Head of caudate nucleus (tissue), 42 donors: ENCODE measurements at regions not wholly inside any gene's neighbourhood (a gene's known extent, or its start where the extent isn't known, plus 50 kb on each side); places are given as distances from the start of the nearest gene placed in this dataset.

ENCODE experiments used
- DNase-seq, 42 donors: peaks; one replicate each; pipeline versions ENCODE4 v3.0.0 to v3.0.0-alpha.2; 2020 to 2021; ENCODE audit warnings: mixed read lengths in 7 of 42
- intact Hi-C: fragments of 100-400 bp; cut with DNase I; formaldehyde crosslinking; loops from one replicate; pipeline ENCODE4 v1.15.0; 2022

DNA sequence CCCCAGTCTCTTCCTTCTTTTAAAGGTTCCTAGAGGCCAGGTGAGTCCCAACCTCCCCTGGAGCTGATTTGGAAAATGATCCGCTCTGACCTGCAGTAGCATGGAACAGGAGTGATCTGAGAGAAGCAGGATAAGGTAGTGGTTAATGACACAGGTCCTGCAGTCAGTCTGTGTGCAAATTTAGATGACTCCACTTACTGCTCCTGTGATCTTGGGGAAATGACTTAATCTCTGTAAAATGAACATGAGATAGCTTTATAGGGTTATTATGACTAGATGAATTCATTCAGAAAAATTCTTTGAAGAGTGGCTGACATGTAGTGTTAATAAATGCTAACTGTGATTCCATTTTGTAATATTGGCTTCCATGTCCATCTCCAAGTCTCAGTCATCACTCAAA, 374.9 kb upstream of the CAMK1G start:
- intact Hi-C loops: no loop called here
- no peak for DNase-seq

DNA sequence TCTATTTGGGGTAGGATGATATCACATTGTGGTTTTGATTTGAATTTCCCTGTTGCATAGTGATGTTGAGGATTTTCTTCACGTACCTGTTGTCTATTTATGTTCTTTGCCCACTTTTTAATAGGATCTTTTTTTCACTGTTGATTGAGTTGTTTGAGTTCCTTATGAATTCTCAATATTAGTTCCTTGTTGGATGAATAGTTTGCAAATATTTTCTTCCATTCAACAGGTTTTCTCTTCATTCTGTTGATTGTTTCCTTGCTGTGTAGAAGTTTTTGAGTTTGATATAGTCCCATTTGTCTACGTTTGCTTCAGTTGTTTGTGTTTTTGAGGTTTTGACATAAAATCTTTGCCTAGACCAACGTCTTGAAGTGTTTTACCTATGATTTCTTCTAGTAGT, 369.5 kb upstream of the CAMK1G start:
- intact Hi-C loops: no loop called here

DNA sequence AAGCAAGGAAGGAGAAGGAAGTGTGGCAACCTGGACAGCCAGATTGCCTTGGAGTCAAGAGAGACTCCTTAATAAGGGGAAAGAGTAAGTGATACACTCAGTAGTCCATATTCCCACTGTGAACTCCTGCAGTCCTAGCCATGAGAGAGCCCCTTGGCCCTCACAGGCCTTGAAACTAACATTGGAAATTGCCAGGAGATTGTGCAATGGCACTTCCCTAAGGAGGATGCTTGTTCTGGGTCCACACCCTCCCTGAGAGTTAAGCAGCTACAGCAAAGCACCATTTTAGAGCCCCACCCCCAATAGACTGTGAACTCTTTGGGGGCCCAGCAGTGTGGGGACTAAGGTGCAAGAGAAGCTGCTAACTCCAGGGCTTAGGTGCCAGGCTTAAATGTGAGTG, 367.7 kb upstream of the CAMK1G start:
- intact Hi-C loops: no loop called here
- DNase-seq: no peak

More for the DNA sequence above, 369.5 kb upstream of the CAMK1G start:
- no peak for DNase-seq

DNA sequence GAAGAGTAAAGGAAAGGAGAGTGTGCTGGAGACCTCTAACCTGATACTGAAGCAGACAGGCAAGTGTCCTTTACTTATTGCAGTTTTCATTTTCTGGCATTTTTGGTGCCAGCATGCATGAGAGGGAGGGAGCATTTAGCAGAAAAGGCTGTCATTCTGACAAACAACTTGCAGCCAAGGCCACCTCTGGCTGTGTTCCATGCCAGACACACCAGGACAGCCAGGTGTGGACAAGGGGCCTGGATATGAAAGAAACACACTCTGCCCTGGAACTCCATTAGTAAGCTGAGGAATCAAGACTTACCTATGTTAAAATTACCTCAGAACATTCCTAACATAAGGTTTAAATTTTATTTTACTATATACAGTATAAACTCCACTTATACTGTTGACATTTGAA, 365.4 kb upstream of the CAMK1G start:
- DNase-seq: no peak
- intact Hi-C loops: no loop called here

DNA sequence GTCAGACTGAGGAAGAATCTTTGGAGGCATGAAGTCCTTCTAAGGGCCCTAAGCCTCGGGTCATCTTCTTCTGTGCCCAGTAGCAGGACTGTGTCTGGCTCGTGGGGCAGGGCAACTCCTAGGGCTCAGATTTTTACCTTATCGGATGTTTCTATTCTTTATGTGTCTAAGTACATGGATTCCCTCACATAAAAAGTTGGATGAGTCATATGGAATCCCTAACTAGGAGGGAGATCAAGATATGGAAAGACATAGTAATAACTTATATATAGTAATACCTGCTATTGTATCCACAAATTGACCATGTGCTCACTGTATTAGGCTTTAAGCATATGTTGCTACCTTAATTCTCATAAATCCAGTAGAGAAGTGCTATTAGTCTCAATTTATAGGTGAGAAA, 364.5 kb upstream of the CAMK1G start:
- no peak for DNase-seq
- intact Hi-C loops: no loop called here

DNA sequence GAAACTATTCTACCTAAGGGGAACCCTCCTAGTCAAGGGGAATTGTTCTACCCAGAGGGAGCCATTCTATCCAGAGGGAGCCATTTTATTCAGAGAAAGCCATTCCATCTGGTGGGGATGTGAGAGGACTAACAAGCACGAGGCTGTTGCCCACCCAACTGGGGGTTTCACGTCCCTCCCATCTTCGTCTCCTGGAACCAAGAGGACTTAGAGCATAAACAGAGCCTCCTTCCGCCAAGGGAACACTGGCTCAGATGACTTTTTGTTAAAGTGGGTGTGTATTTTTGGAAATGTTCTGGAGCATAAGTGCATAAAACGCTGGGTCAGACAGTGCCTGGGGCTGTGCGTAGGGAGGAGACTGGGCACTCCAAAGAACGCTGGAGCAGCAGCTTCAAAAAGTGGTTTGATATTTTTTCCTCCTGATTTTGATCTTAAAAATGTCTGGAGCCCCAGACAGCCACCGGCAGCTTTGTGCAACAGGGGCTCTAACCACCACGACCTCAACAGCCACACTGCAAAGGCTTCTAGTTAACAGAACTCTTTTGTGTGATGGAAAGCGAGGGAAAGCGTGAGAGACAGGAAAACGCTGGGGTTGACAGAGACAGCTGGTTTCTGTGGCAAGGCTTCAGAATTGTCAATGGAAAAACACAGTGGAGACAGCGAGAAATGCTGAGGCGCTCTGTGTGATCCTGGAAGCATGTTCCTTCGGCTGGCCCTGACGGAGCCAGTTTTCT, 363.6 kb upstream of the CAMK1G start:
- intact Hi-C loops: no loop called here
- peak in 20 of 42 donors; percentile 11 to 48 (median 26) for DNase-seq

DNA sequence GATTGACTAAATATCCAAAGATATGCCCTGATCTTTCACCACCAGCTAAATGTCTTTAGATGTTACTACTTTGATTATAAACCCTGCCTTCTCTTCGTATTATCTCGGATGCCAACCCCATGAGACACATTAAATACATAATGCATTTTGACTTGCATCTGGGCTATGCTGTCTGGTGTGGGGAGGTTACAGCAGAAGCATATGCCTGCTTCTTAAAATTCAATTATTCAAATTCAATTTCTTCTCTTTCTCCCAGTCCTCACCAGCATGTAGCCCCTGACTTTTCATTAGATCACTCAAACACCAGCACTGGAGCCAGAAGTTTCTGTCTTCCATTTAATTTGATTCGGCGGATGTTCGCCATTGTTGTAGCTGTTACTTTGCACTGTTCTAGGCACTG, 360.7 kb upstream of the CAMK1G start:
- no peak for DNase-seq
- intact Hi-C loops: no loop called here

DNA sequence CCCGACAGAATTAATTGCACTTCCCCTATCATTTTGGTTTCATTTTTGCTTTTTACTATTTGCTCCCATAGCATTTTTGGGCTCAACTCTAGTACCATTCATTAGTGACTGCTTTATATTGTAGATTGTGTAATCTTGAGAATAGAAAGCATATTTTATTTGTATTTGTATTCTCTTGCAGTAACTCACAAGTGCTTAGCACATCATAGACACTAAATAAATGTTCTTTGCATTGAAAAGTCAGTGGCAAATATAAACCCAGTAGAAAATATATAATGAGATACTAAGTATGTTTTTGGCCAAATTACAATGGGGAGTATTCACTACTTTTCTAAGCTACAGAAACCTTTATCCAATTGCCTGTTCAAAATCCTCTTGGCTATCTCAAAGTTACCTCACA, 359.7 kb upstream of the CAMK1G start:
- intact Hi-C loops: no loop called here
- no peak for DNase-seq

DNA sequence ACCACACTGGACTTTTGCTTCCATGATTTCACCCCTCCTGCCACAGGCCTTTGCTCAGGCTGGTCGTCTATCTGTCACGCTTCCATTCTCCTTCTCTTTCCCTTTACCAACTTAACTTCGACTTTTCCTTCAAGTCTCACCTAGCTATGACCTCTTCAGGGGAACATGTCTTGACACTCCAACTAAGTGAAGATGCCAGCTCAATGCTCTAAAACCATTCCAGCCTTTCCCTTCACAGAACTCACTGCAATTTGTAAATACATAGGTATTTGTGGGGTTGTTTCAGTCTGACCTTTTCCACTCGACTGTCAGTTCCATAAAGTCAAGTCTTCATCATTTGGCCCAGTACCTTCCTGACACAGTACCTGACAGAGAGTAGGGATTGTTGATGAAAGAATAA, 358.6 kb upstream of the CAMK1G start:
- no peak for DNase-seq
- intact Hi-C loops: no loop called here

DNA sequence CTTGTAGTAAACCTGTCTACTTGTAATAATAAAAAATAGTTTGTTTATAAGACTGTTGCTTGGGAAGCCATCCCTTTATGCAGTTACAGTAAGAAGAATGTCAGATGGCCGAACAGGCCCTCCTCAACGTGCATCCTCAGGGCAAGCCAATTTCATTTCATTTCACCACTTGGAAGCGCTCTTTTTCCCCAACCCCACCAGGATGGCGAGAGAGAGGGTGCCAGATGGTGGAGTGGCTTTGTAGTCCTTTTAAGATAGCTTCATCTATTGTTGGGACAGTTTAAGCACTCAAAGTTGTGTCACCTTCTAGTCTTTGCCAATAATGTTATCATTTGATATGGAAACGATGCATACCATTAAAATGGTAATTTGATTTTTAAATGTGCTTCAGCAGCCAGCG, 356.3 kb upstream of the CAMK1G start:
- no peak for DNase-seq
- intact Hi-C loops: no loop called here

DNA sequence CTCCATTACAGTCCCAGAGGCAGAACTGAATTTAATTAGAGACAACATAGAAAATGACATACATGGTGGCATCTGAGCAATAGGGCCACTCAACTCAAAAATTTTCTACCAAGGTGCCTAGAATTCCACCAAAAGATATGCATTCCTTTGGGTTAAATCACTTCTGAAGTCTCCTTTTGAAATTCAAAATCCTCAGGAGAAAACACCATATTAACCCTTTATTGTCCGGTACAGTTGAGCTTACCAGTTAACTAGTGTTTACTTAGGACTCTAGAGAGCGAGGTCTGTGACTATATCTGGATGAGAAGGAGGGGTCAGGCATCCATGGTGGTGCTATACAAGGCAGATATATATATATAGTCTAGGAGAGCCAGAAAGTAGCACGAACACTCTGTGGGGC, 355.6 kb upstream of the CAMK1G start:
- no peak for DNase-seq
- intact Hi-C loops: no loop called here

DNA sequence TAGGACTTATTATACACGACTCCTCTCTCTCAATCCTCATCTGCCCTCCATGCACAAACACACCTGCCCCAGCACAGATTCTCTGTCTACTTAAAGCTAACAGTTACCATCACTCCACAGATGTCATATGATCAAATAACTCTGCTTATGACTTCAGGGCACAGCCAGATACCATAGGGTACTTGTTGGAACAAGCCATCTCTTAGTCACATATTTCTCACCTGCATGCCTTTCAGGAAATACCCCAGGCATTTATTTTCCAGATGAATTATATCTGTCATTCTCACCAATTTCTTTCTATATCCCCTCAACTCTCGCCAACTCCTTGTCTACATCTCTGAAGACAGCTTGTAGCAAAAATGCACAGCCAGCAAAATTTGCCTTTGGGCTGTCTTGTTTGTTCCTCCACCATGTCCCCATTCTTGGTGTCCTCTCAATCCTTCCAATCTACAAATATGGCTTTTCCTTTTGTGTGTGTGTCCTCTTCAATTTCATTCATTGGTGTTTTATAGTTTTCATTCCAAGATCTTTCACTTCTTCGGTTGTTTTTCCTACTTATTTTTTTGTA, 353.9 kb upstream of the CAMK1G start:
- DNase-seq: no peak
- intact Hi-C loops: no loop called here

DNA sequence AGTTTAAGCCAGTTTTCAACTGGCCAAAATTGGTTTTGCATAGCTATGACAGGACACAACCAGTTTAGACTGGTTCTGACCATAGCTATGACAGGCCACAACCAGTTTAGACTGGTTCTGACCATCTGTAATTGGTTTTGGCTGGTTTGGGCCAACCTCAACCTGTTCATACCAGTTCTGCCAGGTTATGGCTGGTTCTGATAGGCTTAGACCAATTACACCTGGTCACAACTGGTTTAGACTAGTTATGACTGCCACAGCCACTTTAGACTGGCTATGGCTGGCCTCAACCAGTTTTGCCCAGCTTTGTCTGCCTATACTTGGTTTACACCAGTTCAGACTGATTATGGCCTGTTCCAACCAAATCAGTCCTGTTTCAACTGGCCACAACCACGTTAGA, 353.2 kb upstream of the CAMK1G start:
- DNase-seq: no peak
- intact Hi-C loops: no loop called here

DNA sequence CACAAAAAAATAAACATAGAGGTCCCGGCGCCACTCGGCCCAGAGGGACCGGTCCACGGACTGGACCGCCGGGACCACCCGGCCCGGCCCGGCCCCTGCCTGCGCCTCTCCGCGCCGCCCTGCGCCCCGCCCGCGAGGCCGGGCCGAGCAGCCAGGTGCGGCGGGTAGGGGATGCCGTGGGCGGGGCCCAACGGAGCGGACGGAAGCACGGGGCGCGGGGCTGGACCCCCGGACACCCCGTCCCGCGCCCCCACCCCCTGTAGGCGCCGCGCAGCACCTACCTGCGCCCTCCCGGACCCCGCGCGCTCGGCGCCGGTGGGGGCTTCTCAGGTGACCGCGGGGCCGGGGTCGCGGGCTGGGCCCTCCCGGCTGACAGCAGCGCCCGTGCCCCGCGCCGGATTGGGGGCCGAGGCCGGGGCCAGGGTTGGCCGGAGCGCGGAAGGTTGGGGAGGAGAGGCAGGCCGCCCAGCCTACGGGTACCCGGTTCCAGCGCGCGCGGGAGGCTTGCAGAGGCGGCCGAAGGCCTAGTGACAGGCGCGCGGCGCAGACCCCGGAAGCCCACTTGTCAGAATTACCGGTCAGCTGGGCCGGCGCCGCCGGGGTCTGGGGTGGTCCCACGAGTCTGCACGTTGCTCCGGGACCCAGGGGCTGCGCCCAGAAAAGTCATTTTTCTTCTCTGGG, 351.9 kb upstream of the CAMK1G start:
- intact Hi-C loops: no loop called here
- DNase-seq: no peak

DNA sequence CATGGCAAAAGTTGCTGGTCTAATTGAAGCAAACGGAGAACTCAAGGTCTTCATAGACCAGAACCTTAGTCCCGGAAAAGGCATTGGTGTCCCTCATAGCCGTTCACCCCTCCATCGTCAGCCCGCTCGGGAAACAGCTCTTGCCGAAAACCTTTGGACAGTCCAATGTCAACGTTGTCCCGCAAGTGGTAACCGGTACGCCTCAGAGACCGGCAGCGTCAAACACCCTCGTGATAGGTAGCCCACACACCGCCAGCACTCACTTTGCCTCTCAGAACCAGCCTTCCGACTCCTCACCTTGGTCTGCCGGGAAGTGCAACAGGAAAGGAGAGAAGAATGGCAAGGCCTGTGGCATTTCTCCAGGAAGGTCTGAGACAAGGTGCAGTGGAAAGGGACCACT, 351.3 kb upstream of the CAMK1G start:
- intact Hi-C loops: no loop called here
- DNase-seq: no peak

DNA sequence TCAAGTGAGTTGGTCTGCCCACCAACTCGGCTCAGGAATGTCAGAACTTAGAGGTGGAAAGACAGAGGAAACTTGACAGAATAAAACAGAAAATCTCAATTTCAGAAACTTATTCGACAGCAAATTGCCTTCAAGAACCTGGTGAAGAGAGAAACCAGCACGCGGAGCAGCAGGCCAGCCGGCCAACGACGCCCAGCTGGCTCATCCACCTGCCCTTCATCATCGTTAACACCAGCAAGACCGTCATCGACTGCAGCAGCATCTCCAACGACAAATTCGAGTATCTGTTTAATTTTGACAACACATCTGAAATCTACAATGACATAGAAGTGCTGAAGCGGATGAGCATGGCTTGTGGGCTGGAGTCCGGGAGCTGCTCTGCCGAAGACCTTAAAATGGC, 350.8 kb upstream of the CAMK1G start:
- no peak for DNase-seq
- intact Hi-C loops: no loop called here

DNA sequence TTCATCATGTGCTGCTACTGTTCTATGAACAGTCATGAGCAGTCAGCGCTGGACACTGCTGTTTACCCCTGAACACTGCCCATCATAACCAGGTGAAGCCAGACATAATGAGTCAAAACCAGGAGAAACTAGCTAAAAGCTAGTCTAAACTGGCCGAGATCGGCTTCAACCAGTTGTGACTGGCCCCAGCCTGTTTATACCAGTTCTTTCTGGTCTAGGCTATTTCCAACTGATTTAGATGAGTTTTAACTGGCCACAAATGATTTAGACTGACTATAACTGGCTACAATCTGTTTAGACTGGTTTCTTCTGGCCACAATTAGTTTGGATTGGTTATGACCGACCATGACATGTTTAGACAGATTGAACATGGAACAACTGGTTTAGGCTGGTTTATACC, 348.3 kb upstream of the CAMK1G start:
- intact Hi-C loops: no loop called here
- DNase-seq: no peak

DNA sequence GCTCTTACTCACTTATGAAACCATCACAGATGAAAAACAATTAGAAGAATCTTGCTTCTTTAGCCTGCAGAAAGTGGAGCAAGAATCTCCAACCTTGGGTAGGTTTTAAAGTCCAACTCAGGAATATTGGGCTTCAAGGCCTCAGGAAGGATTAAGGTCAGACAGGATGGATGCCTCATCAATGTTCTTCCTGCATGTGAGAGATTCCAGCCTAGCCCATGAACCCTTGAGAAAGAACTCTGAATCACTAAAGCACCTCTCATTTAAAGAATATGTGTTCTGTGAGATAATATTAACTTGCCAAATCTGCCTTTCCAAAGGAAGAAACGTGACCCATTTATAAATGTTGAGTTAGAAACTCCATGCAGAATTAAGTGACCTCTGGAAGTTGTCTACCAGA, 345.2 kb upstream of the CAMK1G start:
- intact Hi-C loops: no loop called here

DNA sequence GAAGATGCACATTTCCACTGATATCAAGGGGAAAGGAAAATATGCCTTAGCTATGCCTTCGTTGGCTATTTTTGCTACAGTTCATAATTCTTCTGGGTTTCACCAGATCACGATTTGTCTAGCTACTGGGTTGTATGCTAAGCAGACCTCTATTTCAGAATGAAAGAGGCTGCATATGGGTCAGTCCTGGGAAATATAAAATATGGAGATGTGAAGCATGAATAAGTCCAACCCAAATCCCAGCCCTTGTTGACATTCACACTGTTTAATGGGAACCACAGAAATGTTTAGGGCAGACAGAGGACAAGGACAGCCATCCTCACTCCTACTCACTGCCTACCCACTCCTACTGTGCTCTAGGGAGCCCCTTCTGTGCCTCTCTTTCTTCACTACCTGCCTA, 343.2 kb upstream of the CAMK1G start:
- intact Hi-C loops: no loop called here
- no peak for DNase-seq

More for the DNA sequence above, 345.2 kb upstream of the CAMK1G start:
- no peak for DNase-seq

DNA sequence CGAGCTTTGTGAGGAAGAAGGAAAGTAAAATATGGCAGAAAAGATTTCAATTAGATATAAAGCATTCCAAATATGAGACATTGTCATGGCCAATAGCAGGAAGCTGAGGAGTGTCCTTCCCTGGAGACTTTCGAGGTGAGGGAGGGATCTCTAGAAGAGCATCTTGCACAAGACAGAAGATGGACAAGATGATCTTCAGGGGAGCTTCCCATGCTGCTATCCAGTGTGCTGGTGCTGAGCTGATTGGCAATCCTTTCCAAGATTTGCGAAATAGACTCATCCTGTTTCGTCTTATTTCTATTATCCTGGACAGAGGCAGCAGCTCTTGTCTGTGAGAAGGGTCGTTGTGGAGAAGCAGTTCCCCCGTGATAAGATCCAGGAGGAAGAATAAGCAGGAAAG, 342.0 kb upstream of the CAMK1G start:
- no peak for DNase-seq
- intact Hi-C loops: no loop called here
